Dermis blood vessel endothelial cell (primary cell): ENCODE measurements at regions not wholly inside any gene's neighbourhood (a gene's known extent, or its start where the extent isn't known, plus 50 kb on each side); places are given as distances from the start of the nearest gene placed in this dataset.

Experiments
- DNase-seq: peaks from one replicate; pipeline ENCODE4 v3.0.0; 2010

- DNase-seq: peak; percentile 23
Observed at GRCh38 chr5:44868541-44868940, 59.8 kb downstream of the MRPS30 start.

GRCh38 chr5:44869928-44870327, 61.2 kb downstream of the MRPS30 start:
- no peak for DNase-seq

- DNase-seq: no peak
Observed at GRCh38 chr5:44870430-44870829, 61.7 kb downstream of the MRPS30 start.

GRCh38 chr5:44871401-44871800, 62.7 kb downstream of the MRPS30 start:
- no peak for DNase-seq

GRCh38 chr5:44875661-44876605, 67.2 kb downstream of the MRPS30 start:
- peak; percentile 77 for DNase-seq

GRCh38 chr5:44881266-44881665, 72.5 kb downstream of the MRPS30 start:
- no peak for DNase-seq

GRCh38 chr5:44884036-44884435, 75.3 kb downstream of the MRPS30 start:
- no peak for DNase-seq

- no peak for DNase-seq
Observed at GRCh38 chr5:44885903-44886302, 77.2 kb downstream of the MRPS30 start.

GRCh38 chr5:44887722-44888121, 79.0 kb downstream of the MRPS30 start:
- DNase-seq: no peak

- no peak for DNase-seq
Observed at GRCh38 chr5:44888435-44888834, 79.7 kb downstream of the MRPS30 start.

- DNase-seq: no peak
Observed at GRCh38 chr5:44891116-44891515, 82.4 kb downstream of the MRPS30 start.

- DNase-seq: no peak
Observed at GRCh38 chr5:44900273-44900954, 91.7 kb downstream of the MRPS30 start.

GRCh38 chr5:44907396-44907795, 98.6 kb downstream of the MRPS30 start:
- no peak for DNase-seq

- no peak for DNase-seq
Observed at GRCh38 chr5:44909004-44909403, 100.3 kb downstream of the MRPS30 start.

GRCh38 chr5:44911501-44911900, 102.8 kb downstream of the MRPS30 start:
- no peak for DNase-seq

- DNase-seq: no peak
Observed at GRCh38 chr5:44914221-44914620, 105.5 kb downstream of the MRPS30 start.

- no peak for DNase-seq
Observed at GRCh38 chr5:44919560-44919959, 110.8 kb downstream of the MRPS30 start.

GRCh38 chr5:44927115-44927733, 118.5 kb downstream of the MRPS30 start:
- no peak for DNase-seq

- no peak for DNase-seq
Observed at GRCh38 chr5:44932922-44933585, 124.3 kb downstream of the MRPS30 start.

- DNase-seq: no peak
Observed at GRCh38 chr5:44933686-44934085, 124.9 kb downstream of the MRPS30 start.

GRCh38 chr5:44935262-44935661, 126.5 kb downstream of the MRPS30 start:
- no peak for DNase-seq

GRCh38 chr5:44935871-44936270, 127.1 kb downstream of the MRPS30 start:
- no peak for DNase-seq

GRCh38 chr5:44942524-44943001, 133.8 kb downstream of the MRPS30 start:
- no peak for DNase-seq
